WTC11 (cell line): ENCODE measurements at regions not wholly inside any gene's neighbourhood (a gene's known extent, or its start where the extent isn't known, plus 50 kb on each side); places are given as distances from the start of the nearest gene placed in this dataset.

Source experiments
- ATAC-seq: fragments of 200-7000 bp; cut with Tn5 transposase; 2 replicates; pipeline ENCODE4 v1.10.0; 2021; ENCODE audit warnings: mild to moderate bottlenecking, moderate library complexity
- CTCF ChIA-PET: fragments of 300-600 bp; sonication (Branson Sonifier 250); formaldehyde crosslinking; loops from one replicate; lab custom pipeline; 2021; ENCODE audit warnings: antibody characterized with exemption; lab: Charles Lee
- POLR2A ChIA-PET: fragments of 350-600 bp; sonication (Branson Sonifier 250); formaldehyde crosslinking; loops from one replicate; lab custom pipeline; 2021; ENCODE audit warnings: antibody characterized with exemption; lab: Charles Lee
- DNase-seq: peaks from one replicate; pipeline ENCODE4 v3.0.0; 2021; ENCODE audit warnings: low spot score
- H3K27ac Mint-ChIP-seq: 2 replicates; pipeline ENCODE4 v1.8.0; 2021; ENCODE audit warnings: mixed read lengths
- H3K27me3 Mint-ChIP-seq: 2 replicates; pipeline ENCODE4 v1.8.0; 2021; ENCODE audit warnings: low read depth, mild to moderate bottlenecking, moderate library complexity, mixed read lengths
- H3K36me3 Mint-ChIP-seq: 2 replicates; pipeline ENCODE4 v1.8.0; 2021; ENCODE audit warnings: mixed read lengths
- H3K4me1 Mint-ChIP-seq: 2 replicates; pipeline ENCODE4 v1.8.0; 2022; ENCODE audit warnings: mixed read lengths
- H3K4me3 Mint-ChIP-seq: 2 replicates; pipeline ENCODE4 v1.8.0; 2021; ENCODE audit warnings: mild to moderate bottlenecking, moderate library complexity, mixed read lengths
- H3K9me3 Mint-ChIP-seq: 2 replicates; pipeline ENCODE4 v1.8.0; 2021; ENCODE audit warnings: mixed read lengths
- ARID4B ChIP-seq: sonication (generic); formaldehyde crosslinking; IDR thresholded peaks from 2 replicates; pipeline ENCODE4 v1.8.0; 2023; ENCODE audit warnings: missing genetic modification reagents, mild to moderate bottlenecking, borderline replicate concordance
- CBFB ChIP-seq: sonication (generic); formaldehyde crosslinking; IDR thresholded peaks from 2 replicates; pipeline ENCODE4 v1.8.1; 2022; ENCODE audit warnings: mild to moderate bottlenecking, low read depth, missing genetic modification reagents
- E2F4 ChIP-seq: sonication (generic); formaldehyde crosslinking; IDR thresholded peaks from 2 replicates; pipeline ENCODE4 v1.8.1; 2022; ENCODE audit warnings: low read depth, mild to moderate bottlenecking, moderate library complexity, missing genetic modification reagents, borderline replicate concordance
- ESRRA ChIP-seq: sonication (generic); formaldehyde crosslinking; IDR thresholded peaks from 2 replicates; pipeline ENCODE4 v1.8.1; 2022; ENCODE audit warnings: mild to moderate bottlenecking, missing genetic modification reagents, borderline replicate concordance
- FOXK1 ChIP-seq: sonication (generic); formaldehyde crosslinking; IDR thresholded peaks from 2 replicates; pipeline ENCODE4 v1.8.0; 2022; ENCODE audit warnings: mild to moderate bottlenecking, moderate library complexity, missing genetic modification reagents
- GTF2I ChIP-seq: fragments of 250-450 bp; sonication (Bioruptor Pico); conservative IDR thresholded peaks from 2 replicates; pipeline ENCODE4 v1.4.0; 2021; ENCODE audit warnings: mild to moderate bottlenecking
- HMGA2 ChIP-seq: fragments of 250-450 bp; sonication (Bioruptor Pico); IDR thresholded peaks from 2 replicates; pipeline ENCODE4 v1.4.0; 2021; ENCODE audit warnings: mild to moderate bottlenecking, moderate library complexity
- JAZF1 ChIP-seq: fragments of 250-450 bp; sonication (Bioruptor Pico); IDR thresholded peaks from 2 replicates; pipeline ENCODE4 v1.9.0; 2021; ENCODE audit warnings: moderate library complexity, mild to moderate bottlenecking, inconsistent platforms
- JUN ChIP-seq: sonication (generic); formaldehyde crosslinking; IDR thresholded peaks from 2 replicates; pipeline ENCODE4 v1.8.0; 2023; ENCODE audit warnings: mild to moderate bottlenecking, missing genetic modification reagents
- KAT7 ChIP-seq: sonication (generic); formaldehyde crosslinking; IDR thresholded peaks from 2 replicates; pipeline ENCODE4 v1.8.1; 2023; ENCODE audit warnings: missing genetic modification reagents, mild to moderate bottlenecking, borderline replicate concordance
- NR2C2 ChIP-seq: sonication (generic); formaldehyde crosslinking; IDR thresholded peaks from 2 replicates; pipeline ENCODE4 v1.8.0; 2022; ENCODE audit warnings: mild to moderate bottlenecking, missing genetic modification reagents
- RORB ChIP-seq: fragments of 250-450 bp; sonication (Bioruptor Pico); IDR thresholded peaks from 2 replicates; pipeline ENCODE4 v1.9.0; 2021; ENCODE audit warnings: mild to moderate bottlenecking
- SP1 ChIP-seq: sonication (generic); formaldehyde crosslinking; conservative IDR thresholded peaks from 2 replicates; pipeline ENCODE4 v1.8.1; 2022; ENCODE audit warnings: missing genetic modification reagents
- STAT6 ChIP-seq: sonication (generic); formaldehyde crosslinking; conservative IDR thresholded peaks from 2 replicates; pipeline ENCODE4 v1.8.1; 2023; ENCODE audit warnings: mild to moderate bottlenecking, low read depth, missing genetic modification reagents, moderate library complexity
- USF2 ChIP-seq: sonication (generic); formaldehyde crosslinking; IDR thresholded peaks from 2 replicates; pipeline ENCODE4 v1.8.1; 2023; ENCODE audit warnings: mild to moderate bottlenecking, missing genetic modification reagents, moderate library complexity
- ZMAT4 ChIP-seq: fragments of 250-450 bp; sonication (Bioruptor Pico); IDR thresholded peaks from 2 replicates; pipeline ENCODE4 v1.9.0; 2021; ENCODE audit warnings: mild to moderate bottlenecking
- ZNF263 ChIP-seq: sonication (generic); formaldehyde crosslinking; IDR thresholded peaks from 2 replicates; pipeline ENCODE4 v1.8.1; 2022; ENCODE audit warnings: low read depth, mild to moderate bottlenecking, moderate library complexity, missing genetic modification reagents
- ZNF423 ChIP-seq: fragments of 250-450 bp; sonication (Bioruptor Pico); IDR thresholded peaks from 2 replicates; pipeline ENCODE4 v2.1.2; 2022; ENCODE audit warnings: mild to moderate bottlenecking, moderate library complexity
- ZNF425 ChIP-seq: fragments of 250-450 bp; sonication (Bioruptor Pico); conservative IDR thresholded peaks from 2 replicates; pipeline ENCODE4 v1.9.0; 2021; ENCODE audit warnings: mild to moderate bottlenecking
- ZNF532 ChIP-seq: fragments of 250-450 bp; sonication (Bioruptor Pico); IDR thresholded peaks from 2 replicates; pipeline ENCODE4 v1.9.0; 2021; ENCODE audit warnings: mild to moderate bottlenecking, borderline replicate concordance

- ATAC-seq (no peak), DNase-seq (no peak)
- Mint-ChIP-seq H3K4me1 (no peaks in the 10 kb centered on the region), H3K27me3 (no peaks in the 10 kb centered on the region), H3K4me3 (no peak overlapping the region), H3K9me3 (peaks cover 39% of the 10 kb centered on the region), H3K36me3 (peaks cover 19% of the 10 kb centered on the region), H3K27ac (no peak overlapping the region)
- POLR2A ChIA-PET: no interaction called here
- TF ChIP-seq GTF2I (CRISPR knock-in tag) (no peak), E2F4 (CRISPR knock-in tag) (no peak), RORB (no peak), STAT6 (CRISPR knock-in tag) (no peak), NR2C2 (CRISPR knock-in tag) (no peak), CBFB (CRISPR knock-in tag) (no peak), ZMAT4 (CRISPR knock-in tag) (no peak), JUN (CRISPR knock-in tag) (no peak), KAT7 (CRISPR knock-in tag) (no peak), ARID4B (CRISPR knock-in tag) (no peak), ZNF425 (CRISPR knock-in tag) (no peak), ZNF423 (CRISPR knock-in tag) (no peak)
- CTCF ChIA-PET: no interaction called here
Observed at GRCh38 chr7:16233517-16233916, 187.8 kb downstream of the CRPPA start.

- no peak for DNase-seq
- POLR2A ChIA-PET: no interaction called here
- Mint-ChIP-seq H3K9me3 (peaks cover 39% of the 10 kb centered on the region), H3K36me3 (peaks cover 19% of the 10 kb centered on the region), H3K27me3 (no peaks in the 10 kb centered on the region), H3K4me3 (no peak overlapping the region), H3K27ac (no peak overlapping the region), H3K4me1 (no peaks in the 10 kb centered on the region)
- CTCF ChIA-PET: interaction anchor here (0.8 kb wide), 1 partner anchor 333 kb away, joined by 3 read pairs; no protein-coding TSS in a partner anchor
- ATAC-seq: no peak
- TF ChIP-seq ZNF263: no peak
- no peak for TF ChIP-seq HMGA2 (CRISPR knock-in tag)
- no peak for TF ChIP-seq SP1 (CRISPR knock-in tag)
- TF ChIP-seq GTF2I (CRISPR knock-in tag): no peak
- TF ChIP-seq ZNF532 (CRISPR knock-in tag): no peak
- no peak for TF ChIP-seq ESRRA (CRISPR knock-in tag)
- TF ChIP-seq JAZF1 (CRISPR knock-in tag): no peak
- no peak for TF ChIP-seq FOXK1 (CRISPR knock-in tag)
- no peak for TF ChIP-seq USF2 (CRISPR knock-in tag)
Observed at GRCh38 chr7:16232273-16232672, 189.1 kb downstream of the CRPPA start.
